ENCODE measurements at regions not wholly inside any gene's neighbourhood (a gene's known extent, or its start where the extent isn't known, plus 50 kb on each side); places are given as distances from the start of the nearest gene placed in this dataset.

DNA sequence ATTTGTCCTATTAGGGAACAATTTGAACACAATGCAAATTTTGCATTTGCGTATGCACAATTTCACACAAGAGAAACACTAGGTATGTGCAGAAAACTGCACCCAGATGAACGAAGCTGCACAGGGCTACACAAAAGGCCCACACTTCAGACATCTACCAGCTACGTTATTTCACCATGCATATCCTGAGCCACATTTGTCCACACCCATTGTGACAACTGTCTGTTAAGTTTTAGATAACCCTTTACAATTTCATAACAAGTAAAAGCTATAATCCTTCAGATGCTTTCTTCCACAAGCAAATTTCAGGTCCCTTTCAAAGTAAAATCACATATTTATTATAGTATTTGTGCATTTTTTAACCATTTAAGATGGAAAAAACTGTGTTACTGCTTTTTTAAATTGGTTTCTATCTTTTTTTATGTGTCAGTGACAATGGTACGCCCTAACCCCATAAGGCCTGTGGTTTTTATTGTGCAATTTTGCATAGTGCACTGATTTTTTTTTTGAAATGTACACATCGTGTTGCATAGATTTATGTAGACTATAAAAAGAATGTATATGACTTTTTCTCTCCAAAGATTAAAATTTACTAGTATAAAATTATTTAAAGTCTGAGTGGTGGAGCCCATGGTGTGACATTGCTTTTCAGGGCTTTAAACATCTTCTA, 87.8 kb upstream of the BTG1 start:
- TF ChIP-seq EZH2 (IDR thresholded peaks at IDR 0.05) (no peak), POLR2AphosphoS5 (IDR thresholded peaks at IDR 0.05; ENCODE audit: borderline replicate concordance, low read depth, low read length) (no peak)
